ENCODE measurements at regions not wholly inside any gene's neighbourhood (a gene's known extent, or its start where the extent isn't known, plus 50 kb on each side); places are given as distances from the start of the nearest gene placed in this dataset.

DNA sequence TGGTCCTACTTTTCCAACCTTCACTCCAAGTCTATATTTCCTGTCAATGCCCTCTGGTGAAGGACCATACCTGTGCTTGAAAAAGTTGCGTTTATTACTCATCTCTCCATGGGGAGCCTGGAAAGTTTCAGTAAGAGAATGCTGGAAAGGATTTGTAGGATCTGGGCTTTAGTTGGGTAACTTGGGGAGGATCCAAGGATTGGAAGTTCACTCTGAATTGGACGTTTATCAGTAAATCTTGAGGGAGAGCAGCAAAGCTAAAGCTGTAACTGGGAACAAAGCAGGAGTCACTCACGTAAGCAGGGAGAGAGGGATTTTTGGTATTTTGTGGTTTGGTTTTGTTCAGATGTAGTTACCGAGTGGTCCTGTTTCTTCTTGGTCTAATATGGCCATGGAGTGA, 51.4 kb upstream of the NPVF start:
- DNase-seq (ENCODE audit: low spot score) = no peak

DNA sequence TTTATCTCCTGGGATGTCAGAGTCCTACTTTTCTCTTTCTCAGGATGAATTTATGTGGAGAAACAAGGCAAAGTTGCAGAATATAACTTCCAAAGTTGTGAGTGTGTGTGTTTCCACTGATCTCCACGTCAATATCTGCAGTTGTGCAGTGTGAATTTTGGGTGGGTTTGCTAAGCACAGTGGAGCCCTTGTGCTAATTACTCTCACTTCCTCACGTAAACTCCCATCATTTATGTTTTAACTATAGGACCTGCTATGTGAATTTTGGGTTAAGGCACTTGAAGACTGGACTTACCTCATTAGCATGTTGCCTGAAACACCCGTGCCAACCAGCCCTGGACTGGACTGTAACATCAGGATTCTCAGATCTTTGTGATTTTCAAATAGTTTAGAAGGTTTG, 51.9 kb upstream of the NPVF start:
- DNase-seq (ENCODE audit: low spot score) = no peak

DNA sequence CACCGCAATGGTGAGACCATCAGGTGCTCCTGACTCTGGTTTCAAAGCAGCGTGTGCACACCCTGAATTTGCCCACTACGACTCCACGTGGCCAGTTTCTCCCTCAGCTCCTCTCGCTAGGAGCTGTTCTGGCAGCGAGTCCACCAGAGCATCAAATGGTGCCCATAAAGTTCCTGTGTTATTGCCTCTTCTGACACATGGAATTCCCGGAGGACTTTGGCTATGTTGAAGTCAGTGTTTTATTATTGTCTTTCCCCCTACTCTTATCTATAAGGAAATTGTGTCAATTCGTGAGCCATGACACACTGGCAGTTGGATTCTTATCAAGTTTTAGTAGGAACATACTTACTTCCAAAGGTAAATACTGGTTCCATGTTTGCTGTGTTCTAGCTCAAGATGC, 53.9 kb upstream of the NPVF start:
- no peak for DNase-seq (ENCODE audit: low spot score)

DNA sequence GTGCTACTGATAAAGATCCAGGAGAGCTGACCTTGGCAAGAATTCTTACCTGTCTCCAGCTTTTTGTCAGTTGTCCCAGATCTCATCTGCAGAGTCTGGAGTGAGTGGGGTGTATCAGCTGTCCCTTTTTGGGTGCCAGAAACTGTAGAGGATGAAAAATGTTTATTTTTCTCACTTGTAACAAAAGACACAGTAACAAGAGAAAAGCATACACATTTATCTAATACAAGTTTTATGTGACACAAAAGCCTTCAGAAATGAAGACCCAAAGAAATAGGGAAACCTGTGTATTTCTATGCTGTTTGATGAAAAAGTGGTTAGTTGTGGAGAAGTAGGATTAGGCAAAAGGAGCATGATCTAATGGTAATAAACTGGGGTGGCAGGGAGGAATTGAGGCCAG, 58.5 kb upstream of the NPVF start:
- no peak for DNase-seq (ENCODE audit: low spot score)

DNA sequence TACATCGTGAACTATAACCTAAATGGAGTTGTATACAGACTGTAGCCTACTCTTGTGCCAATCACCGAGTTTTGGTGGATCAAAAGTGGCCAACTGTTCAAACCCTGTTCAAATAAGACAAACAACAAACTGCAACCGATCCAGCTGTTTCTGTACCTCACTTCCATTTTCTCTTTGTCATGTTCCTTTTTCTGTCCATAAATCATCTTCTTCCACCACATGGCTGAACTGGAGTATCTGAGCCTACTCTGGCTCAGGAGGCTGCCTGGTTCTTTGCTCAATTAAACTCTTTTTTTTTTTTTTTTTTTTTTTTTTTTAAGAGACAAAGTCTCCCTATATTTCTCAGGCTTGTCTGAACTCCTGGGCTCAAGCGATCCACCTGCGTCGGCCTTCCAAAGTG, 59.0 kb upstream of the NPVF start:
- no peak for DNase-seq (ENCODE audit: low spot score)

DNA sequence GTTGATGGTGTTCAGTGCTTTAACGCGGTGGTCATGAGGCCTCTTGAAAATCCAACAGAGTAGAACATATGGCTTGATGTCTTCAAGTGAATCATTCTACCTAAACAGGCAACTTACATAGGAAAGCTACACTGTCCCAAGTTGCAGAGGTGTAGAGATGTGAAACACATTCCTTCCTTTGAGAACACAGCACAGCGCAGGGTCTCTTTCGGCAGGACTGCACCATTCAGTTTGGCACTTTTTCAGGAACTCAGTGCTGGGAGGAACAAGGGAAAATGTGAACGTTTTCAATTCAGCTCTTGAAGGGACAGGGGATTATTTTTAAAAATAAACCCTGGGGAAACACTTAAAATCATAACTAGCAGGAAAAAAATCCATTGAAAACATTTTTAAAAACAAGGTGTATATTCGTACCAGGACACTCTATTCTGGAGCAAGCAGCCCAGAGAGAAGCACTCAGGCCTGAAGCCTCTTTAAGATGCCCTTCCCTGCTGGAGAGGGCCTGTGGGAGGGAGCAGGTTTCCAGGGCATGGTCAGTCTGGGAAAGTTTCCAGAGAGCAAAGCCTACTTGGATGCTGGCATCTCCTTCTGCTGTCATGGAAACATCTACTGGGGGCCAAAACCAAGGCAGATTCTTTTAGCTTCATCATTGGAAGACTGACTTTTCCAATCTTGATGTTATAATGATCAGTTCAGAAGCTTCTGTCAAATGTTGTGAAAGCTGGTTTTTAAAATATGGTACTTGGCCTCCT, 60.4 kb upstream of the NPVF start:
- DNase-seq (ENCODE audit: low spot score) = no peak

DNA sequence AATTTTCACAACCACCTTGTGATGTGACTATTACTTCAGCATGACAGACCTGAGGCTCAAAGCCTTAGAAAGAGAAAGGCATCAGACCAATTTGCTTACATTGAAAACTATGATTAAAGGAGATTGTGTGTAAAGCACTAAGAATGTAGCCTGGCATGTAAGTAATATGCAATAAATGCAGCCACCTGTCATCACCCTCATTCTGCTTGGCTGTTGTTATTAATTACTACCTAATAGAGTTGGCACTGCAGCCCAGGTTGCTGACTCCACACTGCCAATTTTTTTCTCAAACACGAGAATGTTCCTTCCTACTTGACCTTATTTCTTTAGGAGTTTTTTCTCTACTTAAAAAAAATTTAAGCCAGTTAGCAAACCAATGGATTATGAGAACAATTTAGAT, 61.2 kb upstream of the NPVF start:
- DNase-seq (ENCODE audit: low spot score) = no peak

DNA sequence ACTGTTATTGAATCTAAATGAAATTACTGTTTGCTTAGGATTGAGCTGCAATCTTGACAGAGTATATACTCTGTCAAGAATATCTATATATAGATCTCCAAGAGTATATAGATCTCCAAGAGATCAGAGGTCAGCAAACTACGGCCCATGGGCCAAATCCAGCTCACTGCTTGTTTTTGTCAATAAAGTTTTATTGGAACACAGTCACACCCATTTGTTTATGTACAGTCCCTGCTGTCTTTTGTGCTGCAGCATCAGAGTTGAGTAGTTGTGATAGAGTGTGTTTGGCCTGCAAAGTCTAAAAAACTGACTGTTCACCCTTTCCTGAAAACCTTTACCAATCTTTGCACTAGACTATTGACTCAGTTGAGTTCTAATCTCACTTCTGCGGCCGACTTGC, 66.3 kb upstream of the NPVF start:
- DNase-seq (ENCODE audit: low spot score) = no peak

DNA sequence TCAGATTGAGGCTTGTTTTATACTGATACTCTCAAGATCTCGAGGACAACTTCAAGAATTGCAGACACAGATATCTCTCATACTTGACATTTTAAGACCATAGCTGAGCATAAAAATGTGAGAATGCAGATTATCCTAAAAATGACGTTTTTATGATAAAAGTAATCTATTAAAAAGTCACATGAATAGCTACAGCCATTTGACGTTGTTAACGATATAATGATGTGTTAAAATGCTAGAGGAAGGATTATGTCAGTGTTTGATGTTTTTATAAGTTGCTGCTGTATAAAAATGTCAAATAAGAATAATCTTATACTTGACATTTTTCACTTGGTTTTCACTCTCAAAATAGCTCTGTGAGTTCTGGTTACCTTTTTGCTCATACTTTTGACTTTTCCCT, 67.1 kb upstream of the NPVF start:
- DNase-seq (ENCODE audit: low spot score) = no peak

DNA sequence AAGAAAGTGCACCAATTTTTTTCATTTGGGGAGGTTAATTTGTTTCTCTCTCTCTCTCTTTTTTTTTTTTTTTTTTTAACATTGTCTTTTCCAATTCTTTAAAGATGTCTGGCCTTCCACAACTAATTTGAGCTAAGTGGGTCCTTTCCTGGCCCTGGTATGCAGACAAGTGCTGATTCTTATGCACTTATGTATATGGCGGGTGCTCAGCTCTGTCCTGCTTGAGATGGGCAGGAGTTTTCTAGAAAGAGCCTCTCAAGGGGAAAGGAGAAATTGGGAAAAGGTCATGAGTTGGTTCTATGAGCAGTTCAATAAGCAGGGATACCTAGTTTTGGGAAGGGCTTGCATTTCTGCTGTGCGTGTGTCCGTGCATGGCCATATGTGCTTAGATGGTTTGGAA, 67.8 kb upstream of the NPVF start:
- no peak for DNase-seq (ENCODE audit: low spot score)

DNA sequence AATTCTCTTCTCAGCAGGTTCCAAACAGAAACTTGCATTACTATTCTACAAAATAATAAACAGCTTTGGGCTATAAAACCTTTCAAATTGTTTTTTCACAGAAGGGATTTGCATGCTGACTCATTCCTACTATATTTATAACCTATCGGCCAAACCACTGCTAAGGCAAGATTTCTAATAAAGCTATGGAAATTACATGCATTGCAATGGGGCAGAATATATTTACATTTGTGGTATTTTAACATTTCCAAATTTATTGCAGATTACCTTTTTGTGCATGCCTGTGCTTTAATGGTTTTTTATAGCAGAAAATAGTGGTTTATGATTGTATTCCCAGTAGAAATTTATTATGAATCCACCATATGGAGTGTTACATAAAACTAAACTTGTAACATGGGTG, 69.0 kb upstream of the NPVF start:
- no peak for DNase-seq (ENCODE audit: low spot score)

DNA sequence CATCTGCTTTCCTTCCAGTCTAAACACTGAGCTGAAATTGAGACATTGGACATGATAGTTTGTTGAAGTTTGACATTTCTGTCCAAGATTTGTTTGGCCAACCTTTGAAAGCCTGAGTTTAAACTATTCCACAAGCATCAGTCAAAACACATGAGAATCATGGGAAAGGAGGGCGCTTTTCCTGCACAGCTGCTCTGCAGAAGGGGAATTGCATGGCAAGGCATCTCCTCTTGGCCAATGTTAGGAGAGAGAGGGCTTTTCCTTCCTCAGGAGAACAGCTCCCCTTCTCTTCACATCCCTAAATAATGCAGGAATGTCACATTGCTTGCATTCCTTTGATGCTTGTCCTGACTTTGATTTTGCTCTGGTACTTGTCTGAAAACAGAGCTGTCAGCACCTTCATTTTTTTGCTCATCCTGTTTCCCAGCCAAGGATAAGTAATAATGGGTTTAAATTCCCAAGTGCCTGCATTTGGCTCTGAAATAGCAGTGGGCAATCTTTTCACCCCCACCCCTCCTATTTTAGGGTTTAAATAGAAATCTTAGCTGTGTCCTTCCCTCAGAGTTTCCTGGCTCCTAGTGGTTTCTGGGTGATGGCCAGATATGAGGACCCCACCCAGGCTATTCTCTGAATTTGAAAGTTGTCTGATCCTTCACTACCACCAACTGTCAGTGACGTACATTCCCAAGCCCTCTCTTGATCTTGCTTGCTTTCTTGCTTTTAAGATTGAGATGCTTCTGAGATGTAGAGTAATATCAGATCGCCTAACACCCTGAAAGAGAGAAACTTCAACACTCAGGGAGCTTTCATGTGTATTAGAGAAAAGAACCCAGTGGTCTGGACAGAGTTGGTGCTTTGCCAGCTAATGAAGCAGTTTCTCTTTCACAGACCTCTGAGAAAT, 75.2 kb upstream of the NPVF start:
- DNase-seq (ENCODE audit: low spot score) = no peak

DNA sequence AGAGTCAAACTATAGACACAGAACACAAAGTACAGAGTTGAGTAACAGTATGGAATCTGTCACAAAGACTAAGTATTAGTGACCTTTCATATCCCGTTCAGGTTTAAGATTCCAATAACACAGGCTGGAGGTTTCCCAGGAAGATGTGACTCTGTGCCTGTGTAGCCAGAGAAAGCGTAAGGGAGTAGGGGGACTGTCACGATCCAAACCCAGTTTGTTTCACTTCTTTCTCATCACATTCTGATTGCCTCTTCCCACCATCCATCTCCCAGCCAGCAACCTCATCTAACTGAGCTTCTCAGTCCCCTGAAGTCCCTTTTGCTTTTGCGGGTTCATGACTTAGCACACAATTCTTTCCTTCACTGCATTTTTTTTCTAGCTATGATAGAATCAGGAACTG, 76.4 kb upstream of the NPVF start:
- no peak for DNase-seq (ENCODE audit: low spot score)

DNA sequence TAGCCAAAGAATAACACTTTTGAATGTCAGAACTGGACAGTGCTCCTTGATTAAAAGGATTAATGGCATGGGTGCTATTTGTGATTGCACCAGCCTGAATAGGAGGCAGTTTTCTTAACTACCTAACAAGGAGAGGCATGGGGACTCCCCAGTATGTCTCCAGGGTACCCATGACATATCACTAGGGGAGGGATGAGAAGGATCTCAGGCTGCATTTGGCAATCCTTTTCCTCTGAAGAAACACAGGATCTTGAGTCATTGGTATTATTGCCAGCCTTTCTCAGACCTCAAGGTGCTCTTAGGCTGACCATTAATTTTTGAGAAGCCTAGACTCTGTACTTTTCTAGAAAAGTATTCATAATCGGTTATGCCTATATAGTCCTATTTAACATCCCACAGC, 77.5 kb upstream of the NPVF start:
- DNase-seq (ENCODE audit: low spot score) = no peak

DNA sequence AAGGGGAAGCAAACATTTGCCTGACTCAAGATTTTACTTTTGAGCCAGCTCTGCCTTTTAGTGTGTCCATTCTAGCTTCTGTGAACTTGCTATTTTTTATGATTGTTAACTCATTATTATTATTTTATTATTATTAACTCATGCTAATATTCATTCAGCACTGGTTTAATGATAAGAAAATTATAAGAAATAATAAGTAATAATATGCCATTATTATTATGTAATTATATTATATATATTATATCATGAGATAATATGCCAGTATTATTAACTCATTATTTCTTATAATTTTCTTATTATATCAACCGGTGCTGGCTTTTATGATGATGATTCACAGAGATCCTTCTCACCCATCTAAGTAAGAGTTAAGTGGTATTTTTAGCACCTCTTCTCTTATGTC, 79.3 kb upstream of the NPVF start:
- no peak for DNase-seq (ENCODE audit: low spot score)

DNA sequence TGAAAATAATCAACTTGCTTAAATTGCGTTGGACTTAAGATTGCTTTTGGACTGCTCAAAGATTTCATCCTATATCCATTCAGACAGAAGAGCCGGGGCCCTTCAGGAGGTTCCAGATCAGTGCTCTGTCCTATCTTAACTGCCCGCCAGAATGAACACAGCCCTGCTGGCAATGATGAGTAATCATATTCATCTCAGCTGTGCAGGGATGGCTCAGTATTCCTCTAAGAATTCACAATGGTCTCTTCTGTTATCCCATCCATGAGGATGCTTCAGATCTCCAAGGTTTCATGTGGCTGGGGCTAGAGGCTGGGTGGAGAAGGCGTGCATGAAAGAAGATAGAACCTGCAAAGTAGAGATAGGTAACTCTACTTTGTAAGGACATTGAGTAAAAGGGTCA, 80.0 kb upstream of the NPVF start:
- no peak for DNase-seq (ENCODE audit: low spot score)

DNA sequence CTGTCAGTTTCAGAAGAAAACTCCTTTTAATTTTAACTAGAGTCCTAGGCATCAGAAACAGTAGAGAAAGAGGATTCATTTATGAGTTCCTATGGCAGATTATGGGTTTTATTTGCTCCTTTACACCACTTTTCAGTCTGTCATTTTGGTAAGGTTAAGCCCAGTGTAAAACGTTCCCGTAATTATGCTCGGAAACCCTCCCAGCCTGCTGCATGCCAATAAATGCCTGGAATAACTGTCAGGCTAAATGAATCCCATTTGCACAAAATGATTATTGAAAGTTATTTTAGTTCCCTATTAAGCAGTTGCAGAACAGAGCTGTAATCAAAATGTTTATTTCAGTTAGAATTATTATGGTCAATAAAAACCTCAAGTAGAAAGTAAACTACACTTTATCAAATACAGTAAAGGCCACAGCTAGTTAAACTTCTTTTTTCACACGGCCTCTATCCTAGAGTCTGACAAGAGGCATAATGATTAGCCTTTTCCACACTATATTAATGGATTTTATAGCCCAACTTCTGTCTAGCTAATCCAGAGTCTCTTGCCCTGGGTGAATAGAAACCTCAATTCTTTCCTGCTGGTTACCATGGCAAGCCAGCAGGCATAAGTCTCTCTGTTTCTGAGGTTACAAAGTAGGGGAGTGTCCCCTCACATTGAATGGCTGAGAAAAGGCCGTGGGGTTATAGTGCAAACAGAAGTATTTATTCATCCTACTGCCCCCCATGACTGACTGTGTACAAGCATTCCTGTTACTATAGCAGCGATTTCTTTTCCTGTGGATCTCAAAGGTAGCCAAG, 80.8 kb upstream of the NPVF start:
- DNase-seq (ENCODE audit: low spot score) = no peak

DNA sequence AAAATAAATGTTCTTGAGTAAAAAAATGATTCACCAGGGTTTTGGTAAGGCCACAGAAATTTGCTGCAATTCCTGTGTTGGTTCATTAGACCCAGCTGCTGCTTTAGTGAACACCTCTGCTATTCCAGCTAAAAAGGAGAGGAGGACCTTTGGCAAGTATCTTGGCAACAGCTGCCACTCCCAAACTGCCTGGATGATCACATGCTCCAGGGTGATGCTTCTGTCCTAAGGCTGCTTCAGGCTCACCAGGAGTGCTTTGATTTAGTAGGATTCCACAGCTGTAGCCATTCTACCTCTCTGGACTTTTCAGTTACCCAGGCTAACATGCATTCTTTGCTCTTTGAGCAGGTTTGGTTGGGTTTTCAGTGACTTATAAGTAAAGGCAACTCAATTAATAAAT, 82.6 kb upstream of the NPVF start:
- no peak for DNase-seq (ENCODE audit: low spot score)

DNA sequence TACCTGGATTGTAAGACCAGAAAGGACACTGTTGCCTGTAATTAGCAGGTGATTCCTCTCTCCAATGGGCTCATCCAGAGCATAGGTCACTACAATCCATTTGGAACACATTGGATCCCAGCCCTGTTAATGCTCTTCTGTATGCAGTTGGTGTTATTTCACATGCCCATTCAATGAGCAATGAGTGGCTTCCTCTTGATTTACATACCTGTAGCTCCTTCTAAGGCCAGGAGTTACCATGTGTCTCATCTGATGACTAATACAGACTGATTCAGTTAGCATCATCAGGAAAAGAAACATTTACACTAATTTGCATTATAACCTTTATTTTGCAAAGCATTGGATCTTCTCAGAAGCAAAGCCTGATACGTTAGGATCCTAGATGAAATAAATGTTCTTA, 83.1 kb upstream of the NPVF start:
- no peak for DNase-seq (ENCODE audit: low spot score)

DNA sequence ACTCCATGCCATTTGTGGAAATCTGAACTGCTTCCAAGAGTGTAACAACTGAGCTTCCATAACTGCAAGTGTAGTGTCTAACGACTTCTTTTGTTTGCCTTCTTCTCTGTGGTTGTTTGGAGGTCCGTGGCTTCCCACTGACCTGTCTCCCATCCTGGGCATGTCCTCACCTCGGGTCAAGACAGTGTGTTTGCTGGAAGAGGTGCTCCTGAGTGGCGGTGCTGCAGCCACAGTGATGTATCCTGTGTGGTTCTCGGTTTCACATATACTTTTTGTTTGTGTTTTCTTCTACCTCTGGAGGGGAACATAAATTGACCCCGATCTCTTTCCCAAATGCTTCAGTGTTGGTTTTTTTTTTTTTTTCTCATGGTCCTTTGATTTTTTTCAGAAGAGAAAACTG, 84.7 kb upstream of the NPVF start:
- no peak for DNase-seq (ENCODE audit: low spot score)

DNA sequence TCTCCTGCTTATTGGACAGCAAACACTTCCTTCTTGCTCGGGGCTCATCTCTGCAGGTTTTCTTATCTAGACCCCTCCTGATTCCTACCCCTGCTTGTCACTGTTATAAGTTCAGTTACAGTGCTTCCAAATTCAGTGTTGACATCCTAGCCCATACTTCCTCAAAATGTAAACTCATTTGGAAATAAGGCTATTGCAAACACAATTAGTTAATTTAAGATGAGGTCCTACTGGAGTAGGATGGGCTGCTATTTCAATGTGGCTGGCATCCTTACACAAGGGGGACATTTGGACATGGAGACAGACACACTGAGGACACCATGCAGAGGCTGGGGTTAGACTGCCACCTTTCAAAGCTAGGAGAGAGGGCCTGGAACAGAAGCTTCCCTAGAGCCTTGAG, 85.2 kb upstream of the NPVF start:
- DNase-seq (ENCODE audit: low spot score) = no peak

DNA sequence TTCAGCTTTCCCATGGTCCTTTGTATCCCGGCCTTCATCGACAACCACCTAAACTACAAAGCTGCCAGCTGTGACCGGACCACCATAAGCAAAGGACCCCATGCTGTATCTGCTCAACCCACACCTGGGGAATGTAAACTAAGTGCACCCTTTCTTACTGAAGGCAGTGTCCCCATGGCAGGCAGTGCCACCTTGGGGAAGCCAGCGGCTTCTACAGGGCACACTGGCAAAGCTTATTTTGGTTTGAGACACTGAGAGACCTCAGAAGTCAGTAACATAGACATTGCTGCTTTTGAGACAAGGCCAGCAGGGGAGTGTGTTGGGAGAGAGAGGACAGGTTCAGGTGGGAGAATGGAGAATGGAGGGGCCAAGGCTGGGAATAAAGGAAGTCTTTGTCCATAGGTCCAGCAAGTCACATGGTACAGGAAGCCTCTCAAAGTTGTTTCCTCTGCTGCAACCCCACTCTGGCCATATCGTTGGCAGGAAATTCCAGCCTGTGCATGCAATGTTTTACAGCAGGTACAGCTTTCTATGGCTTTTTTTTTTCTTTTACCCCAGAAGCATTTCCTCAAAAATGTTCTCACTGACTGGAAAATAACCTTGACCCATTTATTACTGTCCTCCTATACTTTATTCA, 85.9 kb upstream of the NPVF start:
- peak; percentile 18 for DNase-seq (ENCODE audit: low spot score)
